RPMI7951 (cell line): ENCODE measurements at regions not wholly inside any gene's neighbourhood (a gene's known extent, or its start where the extent isn't known, plus 50 kb on each side); places are given as distances from the start of the nearest gene placed in this dataset.

Source experiments
- DNase-seq: peaks from one replicate; pipeline ENCODE4 v3.0.0-alpha.2; 2012; ENCODE audit warnings: low read depth

DNA sequence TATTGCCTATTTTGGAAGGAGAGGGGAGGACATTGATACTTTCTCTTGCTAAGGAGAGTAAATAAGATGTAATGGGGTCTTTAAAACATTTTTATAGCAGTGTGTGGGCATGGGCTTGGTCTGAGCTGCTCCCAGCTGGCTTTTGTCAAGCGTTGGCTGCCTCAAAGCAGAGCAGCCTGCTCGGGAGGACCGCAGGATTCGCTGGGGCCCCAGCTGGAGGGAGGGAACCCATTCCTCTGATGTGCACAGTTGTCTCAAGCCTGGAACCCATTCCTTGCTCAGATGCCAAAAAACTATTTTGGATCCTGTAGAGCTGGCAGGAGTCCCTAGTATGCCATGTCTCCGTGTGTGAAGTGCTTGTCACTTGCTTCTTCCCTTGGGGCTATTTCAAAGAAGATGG lies 59.4 kb upstream of the RMDN2 start:
- no peak for DNase-seq

DNA sequence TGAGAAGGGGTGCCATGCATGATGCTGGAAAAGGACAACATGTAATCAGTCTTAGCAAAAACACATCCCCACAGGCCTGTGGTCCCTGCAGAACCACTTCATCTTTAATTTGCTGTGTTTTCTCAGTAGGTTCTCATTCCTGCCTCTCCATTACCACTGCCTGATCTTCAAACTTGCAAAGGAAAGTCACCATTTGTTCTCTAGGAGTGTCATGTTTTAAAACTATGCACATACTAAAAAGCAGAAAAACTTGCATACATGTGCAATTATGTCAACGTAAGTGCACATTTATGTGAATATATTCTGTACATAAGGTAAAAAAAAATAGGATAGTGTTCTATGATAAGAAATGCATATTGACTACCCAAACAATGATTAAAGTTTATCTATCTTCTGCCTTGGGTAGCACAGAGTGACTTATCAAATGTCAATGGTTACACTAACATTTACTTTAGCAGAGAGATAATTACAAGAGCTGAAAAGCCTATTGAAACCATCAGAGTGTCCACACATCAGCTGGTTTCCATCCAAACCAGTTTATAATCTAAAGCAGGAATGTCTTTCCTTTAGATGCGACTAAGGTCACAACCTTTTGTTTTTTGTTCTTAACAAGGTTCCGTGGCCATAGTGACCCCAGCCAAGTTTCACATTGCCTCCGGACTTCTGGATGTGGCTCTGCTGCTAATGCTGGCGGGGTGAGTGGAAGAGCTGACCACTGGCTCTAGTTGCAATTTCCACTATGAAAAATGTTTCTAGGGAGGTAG lies 58.7 kb upstream of the RMDN2 start:
- peak; percentile 51 for DNase-seq

DNA sequence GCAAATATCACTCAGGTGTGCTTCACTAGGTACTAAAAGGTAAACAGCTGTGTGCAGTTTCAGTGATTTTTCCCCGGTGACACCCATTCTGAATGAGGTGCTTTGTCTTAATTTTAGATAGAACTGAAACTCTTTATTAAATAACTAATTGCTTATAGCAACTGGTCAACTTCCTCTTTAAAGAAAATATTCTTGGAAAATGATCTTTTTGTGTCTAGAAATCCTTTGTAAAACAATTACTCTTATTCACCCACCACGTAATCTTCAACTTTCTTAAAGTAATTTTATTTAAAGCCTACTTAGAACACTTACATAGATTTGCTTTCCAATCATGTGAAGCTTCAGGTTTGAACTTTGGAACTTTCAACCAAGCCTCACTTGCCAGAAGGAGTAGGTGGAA lies 57.9 kb upstream of the RMDN2 start:
- DNase-seq: no peak

DNA sequence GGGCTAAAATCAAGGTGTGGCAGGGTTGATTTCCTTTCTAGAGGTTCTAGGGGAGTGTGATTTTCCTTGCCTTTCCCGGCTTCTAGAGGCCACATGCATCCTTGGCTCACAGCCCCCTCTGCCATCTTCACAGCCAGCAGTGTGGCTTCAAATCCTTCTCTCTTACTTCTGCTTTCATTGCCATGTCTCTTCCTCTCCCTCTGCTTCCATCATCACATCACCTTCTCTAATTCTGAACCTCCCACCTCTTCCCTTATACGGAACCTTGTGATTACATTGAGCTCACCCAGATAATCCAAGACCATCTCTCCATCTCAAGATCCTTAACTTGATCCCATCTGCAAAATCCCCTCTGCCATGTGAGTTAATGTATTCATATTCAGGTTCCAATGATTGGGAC lies 56.2 kb upstream of the RMDN2 start:
- DNase-seq: no peak

DNA sequence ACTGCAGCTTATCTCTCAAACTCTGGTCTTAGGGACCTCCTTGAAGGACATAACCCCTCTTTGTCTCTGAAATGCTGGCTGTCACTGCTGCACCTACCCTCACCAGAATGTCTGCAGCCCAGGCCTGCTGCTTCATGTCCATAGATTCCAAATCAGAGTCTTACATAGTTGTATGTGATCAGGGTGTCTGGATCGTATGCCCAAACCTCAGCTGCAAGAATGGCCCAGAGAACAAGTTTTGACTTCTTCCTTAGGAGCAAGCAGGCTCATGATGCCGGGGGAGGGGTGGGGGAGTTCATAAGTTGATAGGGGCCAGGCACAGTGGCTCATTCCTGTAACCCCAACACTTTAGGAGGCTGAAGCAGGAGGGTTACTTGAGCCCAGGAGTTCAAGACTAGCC lies 55.8 kb upstream of the RMDN2 start:
- DNase-seq: no peak

DNA sequence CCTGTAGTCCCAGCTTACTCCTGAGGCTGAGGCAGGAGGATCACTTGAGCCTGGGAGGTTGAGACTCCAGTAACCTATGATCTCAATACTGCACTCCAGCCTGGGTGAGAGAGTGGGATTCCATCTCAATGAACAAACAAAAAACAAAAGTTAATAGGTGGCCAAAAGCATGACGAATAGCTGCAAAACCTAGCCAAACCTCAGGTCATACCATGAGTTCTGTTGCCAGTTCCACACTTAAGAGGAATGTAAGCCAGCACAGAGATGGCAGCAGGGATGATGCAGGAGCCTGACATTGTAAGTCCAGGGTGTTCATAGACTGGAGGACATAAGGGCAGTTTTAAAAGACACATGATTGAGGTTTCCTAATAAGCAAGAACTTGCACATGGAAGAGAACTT lies 55.3 kb upstream of the RMDN2 start:
- DNase-seq: peak; percentile 54

DNA sequence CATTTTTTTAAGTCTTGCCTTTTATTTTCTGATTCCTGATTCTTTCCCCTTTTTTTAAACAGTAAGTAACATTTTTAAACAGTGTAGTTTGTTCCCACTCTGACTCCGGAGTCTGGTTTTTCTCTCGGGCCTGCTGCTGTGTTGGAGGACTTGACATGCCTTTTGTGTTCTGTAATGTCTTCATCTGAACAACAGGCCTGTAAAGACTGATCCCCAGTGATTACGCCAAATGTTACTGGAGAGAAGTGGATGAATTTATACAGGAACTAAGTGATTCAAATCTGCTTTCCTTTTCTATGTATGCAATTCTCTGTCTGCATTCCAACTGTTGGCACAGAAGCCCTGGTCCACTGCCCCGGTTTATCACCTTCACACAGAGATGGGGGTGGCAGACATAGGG lies 54.3 kb upstream of the RMDN2 start:
- no peak for DNase-seq

DNA sequence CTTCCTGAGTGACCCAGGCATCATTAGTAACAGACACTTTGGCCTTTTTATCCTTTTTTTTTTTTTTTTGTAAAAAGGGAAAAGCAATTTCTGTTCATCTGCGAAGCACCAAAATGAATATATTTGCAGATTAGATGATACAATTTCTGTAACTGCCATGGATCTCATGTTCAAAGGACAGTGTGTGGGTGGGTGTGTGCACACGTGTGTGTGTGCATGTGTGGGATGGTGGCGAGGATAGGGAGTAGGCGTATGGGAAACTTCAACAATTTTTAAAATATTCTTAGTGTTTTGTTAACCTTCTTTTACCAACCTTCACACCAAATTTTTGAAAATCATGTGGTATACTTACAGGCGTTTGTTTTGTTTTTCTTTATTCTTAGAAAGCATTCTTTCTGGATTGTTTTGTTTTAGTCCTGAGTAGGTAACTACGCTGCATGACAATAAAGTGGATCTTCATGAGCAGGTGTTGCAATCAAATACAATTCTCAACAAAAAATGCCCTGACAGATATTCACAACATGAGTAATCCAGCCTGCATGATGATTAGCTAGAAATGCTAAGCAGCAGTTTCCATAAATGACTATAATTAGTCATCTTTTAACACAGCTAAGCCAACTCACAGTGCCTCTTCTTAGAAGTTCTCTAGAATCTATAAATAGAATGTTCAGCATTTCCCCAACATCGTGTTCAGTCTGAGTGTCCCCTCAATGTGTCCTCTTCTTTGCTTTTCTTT lies 53.5 kb upstream of the RMDN2 start:
- DNase-seq: peak; percentile 76

DNA sequence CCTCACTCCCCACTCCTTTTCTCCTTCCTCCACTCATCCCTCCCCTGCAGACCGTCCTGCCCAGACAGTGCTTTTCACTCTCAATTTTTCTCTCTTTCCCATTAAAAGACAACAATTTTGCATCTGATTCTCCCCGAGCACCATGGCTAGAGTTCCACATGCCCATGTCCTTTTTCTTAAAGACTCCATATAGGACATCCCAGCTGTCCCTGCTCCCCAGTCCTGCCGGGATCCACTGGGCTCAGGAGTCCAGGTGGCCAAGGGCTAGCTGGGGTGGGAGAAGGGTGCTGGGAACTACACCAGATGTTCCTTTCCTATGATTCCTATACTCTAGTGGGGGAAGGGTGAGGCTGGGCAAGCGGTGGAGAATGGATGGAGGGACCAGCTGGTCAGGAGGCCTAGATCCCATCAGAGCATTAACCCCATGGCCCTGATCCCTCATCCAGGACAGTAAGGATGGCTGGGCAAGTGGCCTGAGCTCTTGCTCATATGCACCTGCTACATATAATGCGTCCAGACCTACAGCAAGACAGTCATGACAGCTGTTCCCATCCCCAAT lies 52.8 kb upstream of the RMDN2 start:
- DNase-seq: no peak

DNA sequence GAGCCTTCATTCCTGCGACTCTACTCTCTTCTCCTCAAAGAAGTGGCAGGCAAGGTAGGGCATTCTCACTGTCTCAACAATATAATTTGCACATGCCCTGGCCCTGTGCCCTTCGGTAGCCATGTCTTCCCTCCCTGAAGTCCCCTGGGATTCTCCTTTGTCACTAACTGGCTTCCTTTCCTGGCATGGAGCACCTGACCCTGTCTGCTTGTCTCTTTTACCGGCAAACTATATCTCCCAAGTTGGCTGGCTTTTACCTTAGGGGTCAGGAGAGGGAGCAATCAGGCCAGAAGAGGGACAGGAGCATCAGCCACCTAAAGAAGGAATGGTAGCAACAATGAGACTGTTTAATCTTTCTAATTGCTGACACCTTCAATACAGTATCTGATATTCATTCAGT lies 51.9 kb upstream of the RMDN2 start:
- DNase-seq: no peak

DNA sequence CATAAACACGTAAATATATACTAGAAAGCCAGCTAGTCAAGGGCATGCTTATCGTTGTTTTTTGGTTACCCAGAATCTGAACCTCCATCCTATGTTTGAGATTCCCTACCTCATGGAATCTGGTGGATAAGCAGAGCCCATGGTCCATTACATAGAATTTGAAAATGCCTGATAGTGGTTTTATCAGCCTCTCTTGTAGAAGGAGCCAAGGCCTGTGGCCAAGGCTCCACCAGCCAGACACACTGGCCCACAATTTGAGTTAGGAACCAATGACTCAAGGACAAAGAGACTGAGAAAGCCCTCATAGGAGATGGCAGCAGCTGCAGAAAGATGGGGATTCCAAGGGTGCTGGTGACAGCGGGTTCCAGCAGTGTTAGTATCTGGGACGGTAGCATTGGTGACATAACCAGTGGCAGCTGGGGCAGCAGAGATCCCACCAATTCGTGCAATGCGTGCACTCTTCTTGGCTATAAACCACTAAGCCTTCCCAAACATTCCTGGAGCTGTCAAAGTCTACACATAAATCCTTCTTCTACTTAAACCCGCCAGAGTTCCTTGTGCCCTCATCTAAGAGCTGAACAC lies 51.2 kb upstream of the RMDN2 start:
- no peak for DNase-seq

DNA sequence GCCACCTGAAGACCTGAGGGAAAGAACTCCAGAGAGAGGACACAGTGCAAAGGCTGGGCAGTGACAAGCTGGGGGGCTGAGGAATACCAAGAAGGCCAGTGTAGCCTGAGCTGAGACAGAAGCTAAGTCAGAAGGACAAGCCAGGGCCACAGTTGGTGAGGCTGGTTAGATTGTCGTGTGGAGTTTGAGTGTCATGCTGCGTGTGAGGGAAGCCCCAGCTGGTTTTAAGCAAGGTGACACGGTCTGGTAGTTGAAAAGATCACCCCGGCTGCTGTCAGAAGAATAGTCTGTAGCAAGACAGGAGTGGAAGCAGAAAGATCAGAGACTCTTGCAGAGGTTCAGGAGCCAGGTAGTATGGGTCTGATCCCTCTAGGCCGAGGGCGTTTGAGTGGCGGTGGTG lies 50.6 kb upstream of the RMDN2 start:
- DNase-seq: no peak
